HG03442 (cell line): ENCODE measurements at regions not wholly inside any gene's neighbourhood (a gene's known extent, or its start where the extent isn't known, plus 50 kb on each side); places are given as distances from the start of the nearest gene placed in this dataset.
A peak's percentile ranks its signal among the peaks of the same experiment; 100 is the strongest.

Source experiments
- ATAC-seq: cut with Tn5 transposase; IDR thresholded peaks from one replicate; pipeline ENCODE4 v1.9.1; 2021; ENCODE audit warnings: mild to moderate bottlenecking, moderate library complexity; ENCODE audit not compliant: unreplicated experiment

DNA sequence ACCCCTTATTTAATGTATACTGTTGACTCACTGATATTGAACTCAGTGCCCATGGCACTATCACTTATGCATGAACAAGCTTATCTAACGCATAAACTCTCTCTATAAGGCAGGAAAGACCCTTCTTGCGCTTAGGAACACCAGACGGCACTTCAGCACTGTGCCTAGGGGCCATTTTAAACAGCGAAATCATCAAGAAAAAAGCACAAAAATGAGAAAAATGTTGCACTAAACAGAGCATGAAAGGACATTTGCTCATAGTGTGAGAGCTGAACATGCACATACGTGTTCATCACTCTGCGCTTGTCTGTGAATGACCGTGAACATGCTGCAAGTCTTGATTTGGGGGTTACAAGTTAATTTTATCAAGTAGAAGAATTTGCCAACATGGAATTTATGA lies 109.6 kb downstream of the WDR11 start:
- ATAC-seq, result no peak

DNA sequence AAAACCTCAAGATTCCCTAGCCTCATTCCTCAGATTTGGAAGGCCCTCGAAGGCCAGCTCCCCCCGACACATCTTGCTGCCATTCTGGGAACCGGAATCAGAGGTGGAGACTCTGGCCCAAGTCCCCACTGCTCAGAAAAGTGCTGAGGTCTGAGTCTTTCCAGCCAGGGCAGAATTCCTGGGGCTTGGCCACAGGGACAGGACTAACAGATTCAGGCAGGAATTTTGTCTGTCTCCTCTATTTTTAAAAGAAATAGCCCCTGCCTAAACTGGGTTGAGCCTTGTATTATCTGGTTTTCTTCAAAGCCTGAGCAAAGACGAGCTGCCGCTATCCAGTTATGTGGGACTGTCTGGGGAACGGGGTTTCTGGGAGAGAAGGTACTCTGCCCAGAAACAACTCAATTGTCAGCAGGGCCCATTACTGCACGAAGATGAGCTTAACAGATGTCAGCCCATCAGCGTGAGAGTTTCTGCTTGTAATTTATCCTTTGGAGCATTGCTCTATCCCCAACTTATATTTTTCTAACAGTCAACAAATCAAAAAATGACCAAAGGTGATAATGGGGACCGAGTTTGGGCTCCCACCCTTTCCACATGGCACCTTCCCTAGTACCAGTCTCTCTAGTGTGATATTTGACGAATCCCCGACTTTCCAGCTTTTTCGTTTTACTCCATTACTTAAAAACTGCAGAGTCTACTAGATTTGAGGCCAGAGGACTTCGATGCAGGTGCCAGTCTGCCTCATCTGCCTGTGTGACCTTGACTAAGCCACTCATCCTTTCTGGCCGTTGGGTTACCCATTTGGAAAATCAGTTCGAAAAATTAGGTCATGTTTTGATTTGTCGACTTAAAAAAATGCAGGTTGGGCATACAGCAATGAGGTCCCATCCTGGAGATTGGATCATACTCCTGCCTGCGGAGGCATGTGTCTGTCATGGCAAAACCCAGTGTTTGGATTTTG lies 110.9 kb downstream of the WDR11 start:
- ATAC-seq, result no peak

DNA sequence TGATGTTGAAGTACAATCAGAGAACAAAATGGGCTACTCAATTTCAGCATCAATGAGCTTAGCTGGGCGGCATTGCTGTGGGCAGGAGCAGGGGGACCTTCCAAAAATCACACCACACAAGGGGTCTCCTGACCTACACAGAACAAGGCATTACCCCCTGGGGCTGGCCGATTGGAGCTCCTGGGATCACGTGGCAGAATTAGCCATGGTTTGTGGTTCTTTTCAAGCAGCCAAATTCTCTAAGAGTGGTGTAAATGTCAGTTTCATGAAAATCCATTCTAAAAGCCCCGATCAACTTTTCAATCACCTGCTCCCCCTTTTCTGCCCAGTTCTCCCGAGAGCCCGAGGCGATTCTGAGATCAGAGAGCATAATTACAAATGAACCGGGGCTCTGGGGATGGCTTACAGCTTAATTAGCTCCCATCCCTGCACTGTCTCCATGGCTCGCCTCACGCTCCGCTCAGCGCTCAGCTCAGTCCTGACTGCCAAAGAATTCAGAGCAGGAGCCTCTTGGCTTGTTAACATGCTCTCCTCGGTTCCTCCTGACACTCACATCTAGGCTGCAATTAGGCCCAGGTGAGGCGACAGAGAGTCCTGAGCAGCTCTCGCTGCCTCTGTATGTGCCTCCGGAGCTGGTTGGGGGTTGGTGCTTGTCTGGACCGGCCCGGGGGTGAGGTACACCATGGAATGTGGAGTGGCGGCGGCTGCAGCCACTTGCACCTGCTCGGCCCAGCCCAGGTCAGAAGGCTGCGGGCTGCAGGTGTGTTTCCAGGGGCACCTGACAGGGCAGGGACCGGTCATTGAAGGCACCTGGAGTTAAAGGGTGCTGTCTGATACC lies 111.8 kb downstream of the WDR11 start:
- no peak for ATAC-seq

DNA sequence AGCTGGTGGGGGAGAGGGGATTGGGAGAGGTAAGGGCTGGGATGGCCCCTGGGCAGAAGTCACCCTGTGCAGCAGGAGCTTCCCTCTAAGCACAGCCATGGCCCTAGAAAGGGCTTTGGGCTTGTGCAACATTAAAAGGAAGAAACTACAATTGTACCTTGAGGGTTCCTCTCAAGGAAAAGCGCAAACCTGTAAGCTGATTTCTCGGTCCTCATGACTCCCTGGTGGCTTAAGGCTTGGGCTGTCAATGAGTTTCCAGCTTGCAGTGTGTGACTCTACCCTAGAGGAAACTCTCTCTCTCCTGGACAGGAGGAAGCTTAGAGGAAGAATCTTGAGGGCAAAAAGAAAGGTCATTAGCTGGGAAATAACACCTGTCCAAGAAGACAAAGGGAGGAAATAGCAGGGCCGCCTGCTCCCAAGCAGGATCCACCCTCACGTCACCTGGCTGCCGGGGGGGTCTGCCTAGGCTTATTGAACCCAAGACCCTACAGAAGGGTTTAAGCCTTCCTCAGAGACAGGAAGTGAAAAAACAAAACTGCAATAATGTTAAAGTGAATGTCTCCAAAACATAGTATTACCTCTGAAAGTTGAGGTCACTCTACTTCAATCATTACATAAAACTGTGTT lies 112.5 kb downstream of the WDR11 start:
- no peak for ATAC-seq

DNA sequence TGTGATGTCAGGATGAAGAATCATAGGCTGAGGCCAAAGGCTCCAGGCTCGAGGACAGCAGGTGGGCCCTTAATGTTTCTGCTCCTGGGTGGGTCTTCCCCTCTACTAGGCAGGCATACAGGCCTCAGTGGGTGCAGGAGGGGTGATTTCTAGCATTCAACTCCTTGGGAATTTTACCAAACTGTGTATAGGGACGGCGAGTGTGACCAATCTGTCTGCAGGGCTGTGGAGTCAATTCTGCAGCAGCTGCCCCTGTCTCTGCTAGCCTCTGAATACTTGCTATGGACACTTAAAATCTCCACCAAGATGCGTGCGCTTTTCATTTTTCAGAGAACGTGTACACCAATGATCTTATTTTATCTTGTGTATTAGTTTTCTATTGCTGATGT lies 115.5 kb downstream of the WDR11 start:
- no peak for ATAC-seq

DNA sequence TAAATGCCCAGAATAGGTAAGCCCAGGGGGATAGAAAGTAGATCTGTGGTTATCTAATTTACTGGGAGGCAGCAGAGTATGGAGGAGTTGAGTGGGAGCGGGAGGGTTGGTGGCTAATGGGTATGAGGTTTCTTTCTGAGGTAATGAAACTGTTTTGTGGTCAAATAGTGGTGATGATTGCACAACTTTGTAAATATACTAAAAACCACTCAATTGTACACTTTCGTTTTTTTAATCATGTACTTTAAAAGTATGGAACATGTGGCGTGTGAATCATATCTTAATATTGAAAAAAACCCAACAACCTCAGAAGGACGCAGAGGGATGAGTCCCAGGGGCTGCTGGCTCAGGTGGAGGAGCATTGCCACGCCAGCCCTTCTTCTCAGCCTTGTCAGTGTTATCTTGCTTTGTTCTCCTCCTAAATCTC lies 118.1 kb downstream of the WDR11 start:
- ATAC-seq, result peak; percentile 59

DNA sequence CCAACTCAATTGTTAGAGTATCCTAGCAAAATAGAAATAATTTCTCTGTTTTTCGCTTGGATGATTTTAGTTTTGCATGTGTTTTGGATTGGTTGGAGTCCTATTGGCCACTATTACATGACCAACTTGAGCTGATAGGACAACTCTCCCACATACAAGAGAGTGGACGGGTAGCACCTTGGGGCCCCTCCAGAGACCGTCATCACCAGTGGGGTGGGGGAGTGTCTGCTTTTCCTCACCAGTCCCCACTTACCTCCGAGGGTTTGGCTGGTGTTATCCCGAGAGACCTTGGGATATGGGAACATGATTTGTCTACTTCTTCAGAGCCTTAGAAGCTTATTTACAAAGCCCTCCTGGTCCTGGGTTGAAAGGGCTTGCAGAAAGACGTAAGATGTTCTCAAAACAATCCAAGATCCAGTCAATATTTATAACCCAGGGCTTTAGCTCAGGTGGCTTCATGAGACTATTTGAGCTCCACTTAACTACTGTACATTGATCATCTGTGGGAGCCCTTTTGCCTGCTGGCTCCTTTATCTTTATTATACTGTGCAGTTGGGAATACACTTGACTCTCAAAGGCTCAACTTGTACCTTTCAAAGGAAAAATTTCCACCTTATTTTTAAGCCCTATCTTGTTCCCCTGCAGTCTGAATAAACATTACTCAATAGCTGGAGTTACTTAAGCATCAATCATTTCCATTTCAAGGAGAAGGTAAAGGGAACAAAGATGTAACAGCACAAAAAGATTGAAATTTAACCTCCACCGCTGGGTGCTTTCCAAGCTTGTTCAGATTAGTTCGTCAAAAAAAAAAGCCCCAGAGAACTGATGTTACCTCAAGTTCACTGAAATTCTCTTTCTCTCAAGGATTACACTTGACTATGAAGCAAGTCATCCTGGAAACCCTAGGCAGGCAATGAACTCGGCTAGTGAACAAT lies 119.7 kb downstream of the WDR11 start:
- no peak for ATAC-seq

DNA sequence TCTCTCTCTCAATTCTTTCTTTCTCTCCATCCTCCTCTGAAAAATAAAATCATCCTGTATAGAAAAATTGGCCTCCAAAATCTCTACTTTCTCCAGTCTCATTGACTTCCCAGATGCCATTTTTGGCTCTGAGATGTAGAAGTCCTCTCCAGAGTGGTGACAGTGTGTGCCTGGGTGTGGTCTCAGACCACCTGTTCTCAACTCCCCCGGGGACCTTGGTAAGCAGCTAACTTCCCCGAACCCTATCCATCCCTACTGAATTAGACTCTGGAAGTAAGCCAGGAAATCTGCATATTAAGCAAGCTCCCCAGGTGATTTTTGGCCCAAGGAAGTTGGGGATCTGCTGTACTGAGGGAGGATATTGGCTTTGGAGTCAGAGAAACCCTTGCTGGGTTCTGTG lies 120.5 kb downstream of the WDR11 start:
- ATAC-seq, result no peak

DNA sequence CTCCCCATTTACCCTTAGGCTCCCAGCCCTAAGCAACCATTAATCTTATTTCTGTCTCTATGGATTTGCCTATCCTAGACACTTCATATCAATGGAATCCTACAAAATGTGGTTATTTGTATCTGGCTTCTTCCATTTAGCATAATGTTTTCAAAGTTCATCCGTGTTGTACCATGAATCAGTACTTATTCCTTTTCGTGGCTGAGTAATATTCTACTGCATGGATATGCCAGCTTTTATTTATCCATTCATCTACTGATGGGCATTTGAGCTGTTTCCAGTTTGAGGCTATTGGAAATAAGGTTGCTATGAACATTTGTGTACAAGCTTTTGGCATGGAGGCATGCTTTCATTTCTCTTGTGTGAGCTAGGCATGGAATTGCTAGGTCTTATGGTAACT lies 121.1 kb downstream of the WDR11 start:
- no peak for ATAC-seq

DNA sequence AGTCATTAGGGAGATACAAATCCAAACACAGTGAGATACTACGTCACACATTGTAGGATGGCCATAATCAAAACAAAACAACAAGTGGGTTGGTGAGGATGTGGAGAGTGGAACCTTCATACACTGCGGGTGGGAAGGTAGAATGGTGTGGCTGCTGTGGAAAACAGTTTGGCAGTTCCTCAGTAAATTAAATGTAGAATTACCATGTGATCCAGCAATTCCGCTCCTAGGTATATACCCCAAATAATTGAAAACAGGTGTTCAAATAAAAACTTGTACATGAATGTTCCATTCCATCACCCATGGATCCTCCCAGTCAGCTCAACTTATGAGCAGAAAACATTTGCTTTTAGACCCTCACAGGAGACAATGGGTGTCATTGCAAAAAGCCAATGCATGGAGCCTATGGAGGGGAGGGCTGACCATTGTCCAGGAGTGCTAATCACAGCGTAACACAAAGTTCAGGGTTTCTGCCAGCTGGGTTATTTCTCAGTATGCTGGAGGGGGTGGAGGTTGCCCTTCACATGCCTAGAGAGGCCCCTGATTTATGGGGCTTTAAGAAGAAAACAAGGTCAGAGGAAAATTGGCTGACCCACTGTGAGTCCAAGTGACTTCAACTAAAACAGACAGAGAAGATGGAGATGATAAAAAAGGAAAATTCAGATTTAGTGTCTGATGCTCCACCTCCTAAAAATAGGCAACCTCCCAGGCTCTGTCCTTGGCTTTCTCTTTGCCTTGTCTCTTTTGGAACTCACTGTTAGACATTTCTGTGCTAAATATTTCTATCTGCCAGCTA lies 124.1 kb downstream of the WDR11 start:
- ATAC-seq, result no peak

DNA sequence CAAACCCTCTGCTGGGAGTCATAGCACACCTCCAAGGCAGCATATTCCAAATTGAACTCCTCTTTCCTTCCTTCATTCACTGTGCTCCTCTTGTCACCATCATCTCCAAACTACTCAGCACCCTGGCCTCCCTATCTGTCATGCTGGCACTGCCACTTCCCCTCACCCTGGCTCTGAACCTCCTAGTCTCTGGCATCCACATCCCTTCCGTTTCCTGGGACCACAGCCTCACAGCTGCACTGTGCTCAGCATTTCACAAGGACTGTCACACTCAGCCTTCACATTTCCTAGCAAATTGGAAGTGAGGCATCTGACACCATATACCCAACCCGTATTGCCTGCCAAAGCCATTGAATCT lies 124.7 kb downstream of the WDR11 start:
- ATAC-seq, result no peak

DNA sequence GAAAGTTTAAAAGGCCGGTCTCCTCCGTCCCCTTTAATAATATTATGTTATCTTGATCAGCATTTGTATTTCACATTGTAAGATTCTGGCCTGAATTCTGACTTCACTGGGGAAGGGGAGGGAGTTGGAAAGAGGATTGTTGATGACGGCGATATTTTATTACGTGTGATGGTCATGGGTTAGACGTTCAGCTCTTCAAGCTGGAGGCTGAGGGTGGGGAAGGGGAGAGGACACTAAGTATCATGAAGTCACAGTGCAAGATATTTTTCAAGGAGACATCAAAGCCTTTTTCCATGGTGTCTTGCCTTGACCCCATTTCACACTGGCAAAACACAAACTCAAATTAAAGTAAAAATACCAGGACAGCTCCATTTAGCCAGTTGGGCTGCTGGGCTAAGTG lies 126.7 kb downstream of the WDR11 start:
- ATAC-seq, result no peak

DNA sequence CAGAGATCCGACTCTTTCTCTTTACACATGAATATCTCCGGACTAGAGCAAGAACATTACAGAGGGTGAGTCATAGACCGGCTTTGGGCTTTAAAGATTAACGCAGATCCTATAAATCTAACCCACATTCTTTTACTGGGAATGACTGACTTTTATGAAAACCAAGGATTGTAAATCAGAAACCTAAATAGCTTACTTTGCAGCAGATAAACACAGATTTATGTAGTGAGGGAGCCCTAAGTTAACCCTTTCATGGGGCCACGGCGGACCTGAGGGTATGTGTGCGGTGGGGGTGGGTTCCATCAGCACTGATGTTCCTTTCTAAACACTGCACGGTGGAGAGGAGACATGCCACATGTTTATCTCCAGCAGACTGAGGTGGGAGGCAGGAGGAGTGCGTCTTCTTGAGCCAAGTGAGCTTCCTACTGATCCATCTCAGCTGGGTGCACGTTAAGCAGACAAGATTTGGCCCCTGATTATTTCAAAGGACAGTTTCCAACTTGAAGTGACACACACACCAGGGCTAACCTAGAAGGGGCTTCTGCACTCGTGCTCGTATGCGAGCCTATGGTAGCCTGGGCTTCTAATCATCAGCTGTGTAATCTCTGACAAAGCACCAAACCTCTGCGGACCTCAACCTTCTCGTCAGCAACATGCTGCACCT lies 127.6 kb downstream of the WDR11 start:
- ATAC-seq, result no peak

DNA sequence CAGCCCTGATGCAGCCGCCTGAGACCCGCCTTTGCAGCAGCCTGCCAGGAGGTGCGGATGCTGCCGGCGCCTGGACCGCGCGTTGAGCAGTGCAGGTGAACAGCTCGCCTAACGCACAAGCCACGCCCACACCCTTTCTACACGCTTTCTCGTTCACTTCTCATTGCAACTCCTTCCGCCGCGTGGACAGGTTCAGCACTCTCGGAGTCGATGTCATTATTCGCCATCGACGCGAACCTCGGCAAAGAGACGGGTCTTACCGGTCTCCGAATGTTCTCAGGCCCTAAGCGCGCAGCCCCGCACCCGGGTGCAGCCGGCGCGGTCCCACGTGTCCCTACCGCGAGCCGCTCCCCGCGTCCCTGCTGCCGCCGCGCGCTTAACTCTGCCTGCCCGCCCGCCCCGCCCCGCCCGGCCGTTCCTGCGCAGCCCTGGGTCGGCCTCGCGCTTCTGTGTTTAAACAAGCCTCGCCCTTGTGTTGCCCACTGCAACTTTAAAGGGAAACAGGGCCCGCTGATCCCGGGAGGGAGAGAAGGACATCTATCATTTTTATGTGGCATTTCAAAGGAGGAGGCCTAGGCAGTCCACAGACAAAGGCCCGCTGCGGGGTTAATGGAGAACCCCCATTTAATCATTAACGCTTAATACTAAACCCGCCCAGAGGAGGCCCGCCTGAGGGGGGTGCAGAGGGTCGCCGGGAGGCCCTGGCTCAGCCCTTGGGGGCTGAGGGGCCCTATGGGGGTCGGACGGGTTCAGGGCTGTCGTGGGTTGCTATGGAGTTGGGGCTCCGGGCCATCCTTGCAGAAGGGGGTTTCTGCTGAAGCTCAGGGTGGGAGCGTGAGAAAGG lies 128.5 kb downstream of the WDR11 start:
- no peak for ATAC-seq

DNA sequence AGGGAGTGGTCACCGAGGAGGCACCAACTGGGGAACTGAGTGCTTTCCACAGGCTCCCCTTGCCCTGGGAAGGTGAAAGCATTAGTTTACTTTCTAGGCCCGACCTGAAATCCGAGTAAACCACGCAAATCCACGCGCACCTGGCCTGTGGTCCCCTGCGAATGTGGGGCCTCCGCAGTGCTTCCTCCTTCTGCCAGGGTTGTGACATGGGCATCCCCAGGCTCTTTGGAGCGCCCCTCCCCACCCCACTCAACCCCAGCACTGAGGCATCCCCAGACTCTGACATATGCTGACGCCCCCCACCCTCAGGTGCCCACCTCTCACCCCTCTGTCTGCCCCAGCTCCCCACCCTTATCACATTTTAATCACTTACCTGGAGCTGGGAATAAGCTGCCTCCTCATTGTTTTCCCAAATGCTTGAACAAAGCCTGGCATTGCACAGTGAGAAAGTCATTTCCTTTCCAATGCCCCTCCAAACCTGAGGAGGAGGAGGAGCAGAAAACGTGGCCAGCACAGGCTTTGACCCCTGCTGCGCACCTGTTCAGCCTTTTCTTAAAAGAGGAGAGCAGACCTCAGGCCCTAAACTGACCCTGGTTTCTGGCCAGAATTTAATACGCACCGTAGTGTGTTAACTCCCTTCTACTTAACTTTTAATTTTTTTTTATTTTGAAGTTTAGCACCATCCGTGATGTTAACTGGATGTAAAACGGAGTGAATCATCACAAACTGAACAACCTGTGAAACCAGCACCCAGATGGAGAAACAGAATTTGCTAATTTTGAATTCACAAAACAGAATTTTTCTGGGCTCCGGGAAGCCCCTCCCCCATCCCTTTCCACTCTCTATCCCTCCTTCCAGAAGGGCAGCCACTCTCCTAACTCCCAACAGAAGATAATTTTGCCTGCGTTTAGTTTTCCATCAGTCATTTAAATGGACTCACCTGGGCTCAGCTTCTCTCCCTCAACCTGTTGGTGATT lies 129.4 kb downstream of the WDR11 start:
- ATAC-seq, result no peak

DNA sequence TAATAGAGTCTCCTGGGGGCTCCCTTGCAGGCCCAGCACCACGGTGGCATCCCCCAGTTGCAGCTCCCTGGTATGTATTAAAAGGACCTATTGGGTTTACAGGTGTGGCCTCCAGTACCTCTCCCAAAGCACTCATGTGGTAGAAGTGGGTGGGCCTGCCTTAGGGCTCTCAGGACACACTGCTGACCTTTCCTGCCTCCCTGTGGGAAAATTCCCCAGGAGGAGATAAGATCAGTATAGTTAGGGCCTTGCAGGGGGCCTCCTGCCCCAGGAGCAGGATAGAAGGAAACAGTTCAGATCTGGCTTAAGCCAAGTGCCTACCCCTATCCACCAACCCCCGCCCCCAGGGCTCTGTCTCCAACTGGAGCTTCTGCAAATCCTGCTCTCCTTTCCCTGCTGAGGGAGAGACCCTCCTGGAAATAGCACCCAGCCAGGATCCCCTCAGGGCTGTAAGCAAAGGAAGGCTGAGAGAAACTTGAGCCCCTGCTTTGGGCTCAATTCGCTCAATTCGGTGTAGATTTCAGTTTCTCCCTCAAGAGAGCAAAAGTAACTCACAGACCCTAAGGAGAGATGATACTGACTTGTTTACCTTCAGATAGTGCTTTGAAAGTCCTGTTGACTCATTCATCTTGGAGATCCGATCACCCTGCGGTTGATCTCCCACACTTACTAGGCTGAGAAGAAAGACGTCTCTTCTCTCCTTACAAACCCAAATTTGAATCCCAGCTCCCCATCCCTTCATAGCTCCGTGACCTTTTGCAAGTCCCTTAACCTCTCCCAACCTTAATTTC lies 130.6 kb downstream of the WDR11 start:
- no peak for ATAC-seq
